MM.1S (cell line): ENCODE measurements at regions not wholly inside any gene's neighbourhood (a gene's known extent, or its start where the extent isn't known, plus 50 kb on each side); places are given as distances from the start of the nearest gene placed in this dataset.
"Not testable (repeated sequence)": the region's sequence is repeated elsewhere in the genome, so short reads cannot be mapped to it uniquely, and the experiment has no call there.

Source experiments
- CTCF ChIP-seq: fragments of 300-600 bp; sonication (generic); IDR thresholded peaks from 2 replicates; pipeline ENCODE4 v1.5.1; 2016; ENCODE audit warnings: antibody characterized with exemption, low read length, mixed read lengths
- EZH2 ChIP-seq: fragments of 300-600 bp; sonication (generic); optimal IDR thresholded peaks from 2 replicates; pipeline ENCODE3; 2017; ENCODE audit warnings: low read depth, mild to moderate bottlenecking, antibody characterized with exemption, low read length, mixed read lengths

- TF ChIP-seq CTCF, EZH2: not testable (repeated sequence)
Observed at GRCh38 chr3:198143300-198144137, 183.5 kb downstream of the LMLN start.
